B cell (primary cell): ENCODE measurements at regions not wholly inside any gene's neighbourhood (a gene's known extent, or its start where the extent isn't known, plus 50 kb on each side); places are given as distances from the start of the nearest gene placed in this dataset.

Experiments used
- ATAC-seq: fragments of 200-7000 bp; cut with Tn5 transposase; one replicate; pipeline ENCODE4 v1.10.0; 2021; ENCODE audit warnings: low read depth, mild to moderate bottlenecking, moderate number of reproducible peaks, moderate library complexity
- CTCF ChIA-PET: fragments of 350-600 bp; sonication (Branson Sonifier 250); formaldehyde crosslinking; loops from one replicate; lab custom pipeline; 2021; ENCODE audit warnings: antibody characterized with exemption, inconsistent platforms; lab: Charles Lee
- POLR2A ChIA-PET: fragments of 350-600 bp; sonication (Branson Sonifier 250); formaldehyde crosslinking; loops from one replicate; lab custom pipeline; 2021; ENCODE audit warnings: antibody characterized with exemption; lab: Charles Lee
- DNase-seq: peaks from one replicate; pipeline ENCODE4 v3.0.0; 2013
- H2AFZ ChIP-seq: 2 replicates; pipeline ENCODE4 v1.6.1; 2012; ENCODE audit warnings: mild to moderate bottlenecking, low read depth, low read length; ENCODE audit not compliant: insufficient read depth, poor library complexity, severe bottlenecking
- H3K27ac ChIP-seq, 2 donors: 1 replicate in 1 of 2; 2 replicates in 1 of 2; pipeline ENCODE4 v1.5.1; 2012 to 2013; ENCODE audit warnings: low read length in 2 of 2, mild to moderate bottlenecking in 2 of 2, moderate library complexity in 1 of 2
- H3K27me3 ChIP-seq, 4 experiments: fragments of 200-600 bp in 1 of 4; sonication (generic) in 1 of 4; replicated peaks in 1 of 4; 1 replicate in 2 of 4; 2 replicates in 2 of 4; pipeline versions ENCODE4 v1.6.1 to v1.7.0; 2013 to 2016; ENCODE audit warnings: low read length in 3 of 4, mild to moderate bottlenecking in 2 of 4, mixed read lengths in 1 of 4, moderate library complexity in 1 of 4; ENCODE audit not compliant: insufficient read depth in 4 of 4, control insufficient read depth in 3 of 4; ENCODE audit errors: control extremely low read depth in 1 of 4
- H3K36me3 ChIP-seq, 2 experiments: replicated peaks in 1 of 2; 1 replicate in 1 of 2; 2 replicates in 1 of 2; pipeline versions ENCODE4 v1.6.1 to v1.7.1; 2013; ENCODE audit warnings: low read length in 1 of 2; ENCODE audit not compliant: insufficient read depth in 2 of 2, control insufficient read depth in 1 of 2; ENCODE audit errors: control extremely low read depth in 1 of 2, extremely low read depth in 1 of 2
- H3K4me1 ChIP-seq, 2 donors: fragments of 200-600 bp in 1 of 2; sonication (generic) in 1 of 2; 1 replicate in 1 of 2; 2 replicates in 1 of 2; pipeline versions ENCODE4 v1.5.1 to v1.6.1; 2013 to 2017; ENCODE audit warnings: low read length in 2 of 2; ENCODE audit not compliant: control insufficient read depth in 2 of 2, insufficient read depth in 2 of 2
- H3K4me2 ChIP-seq: replicated peaks from 2 replicates; pipeline ENCODE3; 2012; ENCODE audit warnings: mild to moderate bottlenecking, low read depth, low read length; ENCODE audit not compliant: poor library complexity, severe bottlenecking
- H3K4me3 ChIP-seq, 5 experiments: fragments of 200-600 bp in 1 of 5; sonication (generic) in 1 of 5; 1 replicate in 3 of 5; 2 replicates in 2 of 5; pipeline versions ENCODE4 v1.5.1 to v1.7.0; 2011 to 2016; ENCODE audit warnings: low read length in 4 of 5, mild to moderate bottlenecking in 4 of 5, low read depth in 2 of 5, control low read depth in 1 of 5, moderate library complexity in 1 of 5; ENCODE audit not compliant: insufficient read depth in 1 of 5; ENCODE audit errors: control extremely low read depth in 1 of 5, extremely low read depth in 1 of 5
- H3K79me2 ChIP-seq: fragments of 200-600 bp; sonication (generic); one replicate; pipeline ENCODE4 v1.6.0; 2016; ENCODE audit warnings: low read length; ENCODE audit not compliant: control insufficient read depth, insufficient read depth
- H3K9ac ChIP-seq: fragments of 200-600 bp; sonication (generic); 2 replicates; pipeline ENCODE4 v1.6.1; 2017; ENCODE audit warnings: mild to moderate bottlenecking, low read length, moderate library complexity
- H3K9me3 ChIP-seq, 3 donors: one replicate each; pipeline versions ENCODE4 v1.6.1 to v1.7.1; 2013; ENCODE audit warnings: low read length in 2 of 3; ENCODE audit not compliant: control insufficient read depth in 2 of 3, insufficient read depth in 1 of 3; ENCODE audit errors: control extremely low read depth in 1 of 3
- H4K20me1 ChIP-seq: 2 replicates; pipeline ENCODE4 v1.6.0; 2012; ENCODE audit warnings: mild to moderate bottlenecking, low read length; ENCODE audit not compliant: insufficient read depth, control insufficient read depth, poor library complexity, severe bottlenecking
- H3K27ac Mint-ChIP-seq: one replicate; pipeline ENCODE4 v1.8.0; 2021; ENCODE audit warnings: mixed read lengths
- H3K27me3 Mint-ChIP-seq: one replicate; pipeline ENCODE4 v1.8.0; 2021; ENCODE audit warnings: mixed read lengths
- H3K4me1 Mint-ChIP-seq: one replicate; pipeline ENCODE4 v1.8.0; 2021; ENCODE audit warnings: mixed read lengths
- H3K4me3 Mint-ChIP-seq: one replicate; pipeline ENCODE4 v1.8.0; 2021; ENCODE audit warnings: mixed read lengths
- H3K9me3 Mint-ChIP-seq: one replicate; pipeline ENCODE4 v1.8.0; 2022; ENCODE audit warnings: mixed read lengths; ENCODE audit not compliant: insufficient read depth
- CTCF ChIP-seq: fragments of 200-600 bp; IDR thresholded peaks from one replicate; pipeline ENCODE4 v1.8.0; 2022; ENCODE audit warnings: antibody characterized with exemption, mild to moderate bottlenecking
- EZH2 ChIP-seq: IDR thresholded peaks from 2 replicates; pipeline ENCODE4 v1.6.1; 2012; ENCODE audit warnings: borderline replicate concordance, low read depth, mild to moderate bottlenecking, moderate library complexity, low read length; ENCODE audit not compliant: insufficient read depth, poor library complexity, severe bottlenecking
- WGBS: methylation state at CpG from one replicate; pipeline ENCODE4 v1.1.5; 2013; ENCODE audit warnings: missing lambda C conversion rate; ENCODE audit not compliant: insufficient coverage; 5-methylcytosine and 5-hydroxymethylcytosine counted together
- intact Hi-C: fragments of 100-400 bp; cut with micrococcal nuclease; formaldehyde crosslinking; loops from one replicate; pipeline ENCODE4 v1.10.0; 2022

GRCh38 chr12:107184359-107184930 is 91.1 kb upstream of the CRY1 start:
- Histone ChIP-seq H2AFZ (no peak overlapping the region), H3K4me2 (no peak overlapping the region), H4K20me1 (no peaks in the 10 kb centered on the region), H3K27ac (no peak overlapping the region), H3K4me1 (no peaks in the 10 kb centered on the region), H3K79me2 (no peaks in the 10 kb centered on the region), H3K36me3 (no peaks in the 10 kb centered on the region), H3K27me3 (peaks cover 0 to 10% (median 3%) of the 10 kb centered on the region in 4 experiments), H3K4me3 (no peak overlapping the region), H3K9me3 (no peaks in the 10 kb centered on the region), H3K9ac (no peak overlapping the region)
- POLR2A ChIA-PET: no interaction called here
- Mint-ChIP-seq H3K27me3 (peaks cover 29% of the 10 kb centered on the region), H3K4me1 (no peaks in the 10 kb centered on the region), H3K27ac (no peak overlapping the region), H3K9me3 (no peaks in the 10 kb centered on the region), H3K4me3 (no peak overlapping the region)
- DNase-seq (no peak), ATAC-seq (no peak)
- CTCF ChIA-PET: no interaction called here
- intact Hi-C loops: no loop called here
- WGBS: no CpG with 5 or more reads among the region's 5 CpGs
- no peak for TF ChIP-seq CTCF
- no peak for TF ChIP-seq EZH2

- H3K4me3 Mint-ChIP-seq: no peak overlapping the region
- Histone ChIP-seq H3K27me3 (no peaks in the 10 kb centered on the region), H3K27ac (no peak overlapping the region), H4K20me1 (no peaks in the 10 kb centered on the region), H3K36me3 (no peaks in the 10 kb centered on the region), H3K79me2 (no peaks in the 10 kb centered on the region), H2AFZ (no peak overlapping the region), H3K9ac (no peak overlapping the region), H3K4me1 (no peaks in the 10 kb centered on the region), H3K4me3 (no peak overlapping the region), H3K4me2 (no peak overlapping the region), H3K9me3 (peaks cover 0 to 3% (median 0%) of the 10 kb centered on the region in 3 donors)
- intact Hi-C loops: no loop called here
- DNase-seq: no peak
- H3K9me3 Mint-ChIP-seq: peaks cover 2% of the 10 kb centered on the region
- no peak overlapping the region for H3K27ac Mint-ChIP-seq
- CTCF ChIA-PET: no interaction called here
- no peaks in the 10 kb centered on the region for H3K4me1 Mint-ChIP-seq
- H3K27me3 Mint-ChIP-seq: peaks cover 10% of the 10 kb centered on the region
- ATAC-seq: no peak
- POLR2A ChIA-PET: no interaction called here
- no peak for TF ChIP-seq CTCF
- no peak for TF ChIP-seq EZH2
- 93% methylated on average over 2 of the region's 2 CpGs for WGBS
Observed at GRCh38 chr12:107196681-107197080, 103.3 kb upstream of the CRY1 start.
